H9 (cell line): ENCODE measurements at regions not wholly inside any gene's neighbourhood (a gene's known extent, or its start where the extent isn't known, plus 50 kb on each side); places are given as distances from the start of the nearest gene placed in this dataset.

Source experiments
- DNase-seq: peaks from one replicate; pipeline ENCODE4 v3.0.0-alpha.2; 2017
- H2AFZ ChIP-seq: one replicate; pipeline ENCODE4 v1.6.1; 2013; ENCODE audit warnings: mild to moderate bottlenecking, low read length, control low read depth, moderate library complexity
- H2AK5ac ChIP-seq: 2 replicates; pipeline ENCODE4 v1.6.1; 2013; ENCODE audit warnings: low read length, control low read depth, mixed read lengths; ENCODE audit not compliant: insufficient read length
- H2BK120ac ChIP-seq: one replicate; pipeline ENCODE4 v1.6.1; 2013; ENCODE audit warnings: low read depth, mild to moderate bottlenecking, low read length, control low read depth, inconsistent platforms; ENCODE audit not compliant: poor library complexity, severe bottlenecking
- H2BK12ac ChIP-seq: 2 replicates; pipeline ENCODE4 v1.6.1; 2013; ENCODE audit warnings: low read length, control low read depth, mixed read lengths, low read depth; ENCODE audit not compliant: insufficient read length
- H2BK15ac ChIP-seq: 2 replicates; pipeline ENCODE4 v1.6.1; 2013; ENCODE audit warnings: low read depth, low read length, control low read depth
- H2BK20ac ChIP-seq: one replicate; pipeline ENCODE4 v1.6.1; 2013; ENCODE audit warnings: low read depth, mild to moderate bottlenecking, low read length, control low read depth, inconsistent platforms; ENCODE audit not compliant: poor library complexity, severe bottlenecking
- H2BK5ac ChIP-seq: 2 replicates; pipeline ENCODE4 v1.6.1; 2013; ENCODE audit warnings: low read length, control low read depth, mixed read lengths; ENCODE audit not compliant: insufficient read length
- H3K14ac ChIP-seq: 2 replicates; pipeline ENCODE4 v1.6.1; 2013; ENCODE audit warnings: low read length, control low read depth; ENCODE audit not compliant: insufficient read depth
- H3K18ac ChIP-seq: 2 replicates; pipeline ENCODE4 v1.6.1; 2013; ENCODE audit warnings: low read depth, mild to moderate bottlenecking, mixed read lengths, low read length, control low read depth; ENCODE audit not compliant: insufficient read length
- H3K23ac ChIP-seq: 2 replicates; pipeline ENCODE4 v1.6.1; 2013; ENCODE audit warnings: low read length, control low read depth, mixed read lengths, low read depth; ENCODE audit not compliant: insufficient read length
- H3K23me2 ChIP-seq: 2 replicates; pipeline ENCODE4 v1.6.1; 2013; ENCODE audit warnings: low read depth, mild to moderate bottlenecking, mixed read lengths, low read length, control low read depth; ENCODE audit not compliant: insufficient read length, poor library complexity, severe bottlenecking
- H3K27ac ChIP-seq: 2 replicates; pipeline ENCODE4 v1.5.1; 2013; ENCODE audit warnings: low read length, control low read depth, mixed read lengths, low read depth; ENCODE audit not compliant: insufficient read length
- H3K27me3 ChIP-seq: 2 replicates; pipeline ENCODE4 v1.6.1; 2013; ENCODE audit warnings: low read length, control low read depth, inconsistent platforms; ENCODE audit not compliant: insufficient read depth
- H3K4ac ChIP-seq: 2 replicates; pipeline ENCODE4 v1.6.1; 2013; ENCODE audit warnings: low read depth, mild to moderate bottlenecking, control low read depth, inconsistent platforms, low read length, moderate library complexity
- H3K4me1 ChIP-seq: 2 replicates; pipeline ENCODE4 v1.6.1; 2013; ENCODE audit warnings: low read length, control low read depth, inconsistent platforms; ENCODE audit not compliant: insufficient read depth
- H3K4me2 ChIP-seq: 2 replicates; pipeline ENCODE4 v1.6.1; 2013; ENCODE audit warnings: low read length, control low read depth, mixed read lengths; ENCODE audit not compliant: insufficient read length, insufficient read depth
- H3K56ac ChIP-seq: 2 replicates; pipeline ENCODE4 v1.6.1; 2013; ENCODE audit warnings: low read depth, mild to moderate bottlenecking, mixed read lengths, low read length, control low read depth; ENCODE audit not compliant: insufficient read length
- H3K79me1 ChIP-seq: 2 replicates; pipeline ENCODE4 v1.6.1; 2013; ENCODE audit warnings: low read depth, mild to moderate bottlenecking, moderate library complexity, low read length, control low read depth, inconsistent platforms; ENCODE audit not compliant: insufficient read depth, poor library complexity, severe bottlenecking
- H3K79me2 ChIP-seq: 2 replicates; pipeline ENCODE4 v1.6.1; 2013; ENCODE audit warnings: low read length, control low read depth, inconsistent platforms; ENCODE audit not compliant: insufficient read depth
- H3K9ac ChIP-seq: 2 replicates; pipeline ENCODE4 v1.6.1; 2013; ENCODE audit warnings: low read length, control low read depth, mixed read lengths; ENCODE audit not compliant: insufficient read length; ENCODE audit errors: extremely low read depth
- H3K9me3 ChIP-seq: one replicate; pipeline ENCODE4 v1.6.1; 2013; ENCODE audit warnings: low read depth, low read length, inconsistent platforms; ENCODE audit not compliant: control insufficient read depth
- H3T11ph ChIP-seq: one replicate; pipeline ENCODE4 v1.6.1; 2013; ENCODE audit warnings: mild to moderate bottlenecking, low read length, control low read depth, inconsistent platforms
- H4K20me1 ChIP-seq: one replicate; pipeline ENCODE4 v1.6.1; 2013; ENCODE audit not compliant: control insufficient read depth, insufficient read length, insufficient read depth
- H4K5ac ChIP-seq: 2 replicates; pipeline ENCODE4 v1.6.1; 2013; ENCODE audit warnings: low read depth, mild to moderate bottlenecking, mixed read lengths, low read length, control low read depth; ENCODE audit not compliant: insufficient read length
- H4K8ac ChIP-seq: replicated peaks from 2 replicates; pipeline ENCODE4 v1.6.1; 2013; ENCODE audit warnings: low read length, control low read depth, mixed read lengths, low read depth; ENCODE audit not compliant: insufficient read length
- H4K91ac ChIP-seq: 2 replicates; pipeline ENCODE4 v1.6.1; 2013; ENCODE audit warnings: low read depth, mild to moderate bottlenecking, moderate library complexity, mixed read lengths, low read length, control low read depth; ENCODE audit not compliant: insufficient read length
- H3K27ac Mint-ChIP-seq, 3 experiments: 2 replicates in 2 of 3; 3 replicates in 1 of 3; pipeline ENCODE4 v1.8.0; 2020 to 2021; ENCODE audit warnings: mixed read lengths in 3 of 3, mild to moderate bottlenecking in 1 of 3, moderate library complexity in 1 of 3
- H3K27me3 Mint-ChIP-seq: 2 replicates; pipeline ENCODE4 v1.8.0; 2021; ENCODE audit warnings: low read depth, mild to moderate bottlenecking, moderate library complexity, mixed read lengths
- H3K36me3 Mint-ChIP-seq, 3 experiments: 2 replicates in 2 of 3; 3 replicates in 1 of 3; pipeline ENCODE4 v1.8.0; 2020 to 2021; ENCODE audit warnings: low read depth in 3 of 3, mixed read lengths in 3 of 3; ENCODE audit not compliant: insufficient read depth in 1 of 3
- H3K4me1 Mint-ChIP-seq, 2 experiments: 2 replicates each; pipeline ENCODE4 v1.8.0; 2020; ENCODE audit warnings: mixed read lengths in 2 of 2
- H3K4me3 Mint-ChIP-seq, 2 experiments: 2 replicates in 1 of 2; 3 replicates in 1 of 2; pipeline ENCODE4 v1.8.0; 2020 to 2021; ENCODE audit warnings: mild to moderate bottlenecking in 2 of 2, mixed read lengths in 2 of 2, moderate library complexity in 1 of 2
- H3K9me3 Mint-ChIP-seq, 2 experiments: 2 replicates in 1 of 2; 3 replicates in 1 of 2; pipeline ENCODE4 v1.8.0; 2020; ENCODE audit warnings: mild to moderate bottlenecking in 2 of 2, mixed read lengths in 2 of 2, moderate library complexity in 1 of 2
- CTCF ChIP-seq: fragments of 200-600 bp; sonication (generic); conservative IDR thresholded peaks from 3 replicates; pipeline ENCODE4 v1.8.0; 2021; ENCODE audit warnings: antibody characterized with exemption, mild to moderate bottlenecking
- WGBS: extraction: QIAGEN DNeasy Blood & Tissue Kit; methylation state at CpG from one replicate; pipeline ENCODE4 v1.1.7; 2013; ENCODE audit warnings: missing lambda C conversion rate, low lambda C conversion rate, mixed read lengths; ENCODE audit not compliant: insufficient read length; ENCODE audit errors: extremely low coverage; 5-methylcytosine and 5-hydroxymethylcytosine counted together

DNA sequence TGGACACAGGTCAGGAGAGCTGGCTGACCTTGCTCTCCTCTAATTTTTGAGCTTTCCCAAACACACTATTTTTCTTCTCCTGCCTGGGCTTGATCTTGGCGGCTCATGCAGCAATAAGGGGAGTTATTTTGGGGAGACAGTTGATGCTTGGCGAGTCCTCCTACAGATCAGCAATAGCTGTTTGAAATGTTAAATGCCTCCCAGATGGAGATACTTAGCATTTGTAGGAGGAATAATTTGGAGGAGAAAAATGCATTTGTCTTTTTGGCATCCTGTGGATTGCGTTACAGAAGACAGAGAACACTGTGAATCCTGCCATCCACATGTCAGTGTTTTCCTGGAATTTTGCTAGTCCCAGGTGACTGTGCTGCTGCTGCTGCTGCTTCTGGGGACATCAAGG lies 328.0 kb upstream of the XYLT1 start:
- H4K20me1 ChIP-seq = no peaks in the 10 kb centered on the region
- no peak overlapping the region for H2AFZ ChIP-seq
- H2BK5ac ChIP-seq = no peak overlapping the region
- no peak overlapping the region for H3T11ph ChIP-seq
- WGBS = no CpG with 5 or more reads among the region's 3 CpGs
- no peak for TF ChIP-seq CTCF
- Mint-ChIP-seq H3K36me3 (no peaks in the 10 kb centered on the region), H3K27me3 (no peaks in the 10 kb centered on the region), H3K27ac (peak overlapping the region in 1 of 3 experiments; percentile 75; a peak in 2 of 7 replicates), H3K4me3 (no peak overlapping the region), H3K9me3 (no peaks in the 10 kb centered on the region), H3K4me1 (peaks cover 19 to 22% of the 10 kb centered on the region in 2 experiments)
- H2BK20ac ChIP-seq = no peak overlapping the region
- H4K8ac ChIP-seq = no peak overlapping the region
- no peaks in the 10 kb centered on the region for H3K9me3 ChIP-seq
- H3K79me1 ChIP-seq = no peaks in the 10 kb centered on the region
- H3K4me2 ChIP-seq = no peak overlapping the region
- no peak overlapping the region for H3K14ac ChIP-seq
- H3K23ac ChIP-seq = no peak overlapping the region
- peaks cover 4% of the 10 kb centered on the region; the same call in 1 of the 2 replicates for H3K4me1 ChIP-seq
- H3K79me2 ChIP-seq = no peaks in the 10 kb centered on the region
- no peak overlapping the region for H2AK5ac ChIP-seq
- no peak overlapping the region for H2BK120ac ChIP-seq
- H2BK15ac ChIP-seq = no peak overlapping the region
- no peaks in the 10 kb centered on the region for H3K27me3 ChIP-seq
- no peak overlapping the region for H2BK12ac ChIP-seq
- no peak overlapping the region for H3K27ac ChIP-seq
- H3K4ac ChIP-seq = no peak overlapping the region
- H3K23me2 ChIP-seq = no peaks in the 10 kb centered on the region
- H4K91ac ChIP-seq = no peak overlapping the region
- DNase-seq = no peak
- no peak overlapping the region for H3K9ac ChIP-seq
- no peak overlapping the region for H3K56ac ChIP-seq
- no peak overlapping the region for H3K18ac ChIP-seq
- H4K5ac ChIP-seq = no peak overlapping the region
